Gastrocnemius medialis (tissue), 4 donors: ENCODE measurements at regions not wholly inside any gene's neighbourhood (a gene's known extent, or its start where the extent isn't known, plus 50 kb on each side); places are given as distances from the start of the nearest gene placed in this dataset.

ENCODE experiments used
- CTCF ChIP-seq, 5 experiments: fragments of 450-650 bp in 3 of 5; fragments of 200-600 bp in 2 of 5; sonication (generic) in 2 of 5; IDR thresholded peaks in 4 of 5; conservative IDR thresholded peaks in 1 of 5; 1 replicate in 4 of 5; 2 replicates in 1 of 5; pipeline ENCODE4 v1.5.1; 2016 to 2019; ENCODE audit warnings: antibody characterized with exemption in 5 of 5, mild to moderate bottlenecking in 3 of 5, moderate library complexity in 3 of 5
- POLR2A ChIP-seq, 2 donors: fragments of 450-650 bp; IDR thresholded peaks; one replicate each; pipeline ENCODE4 v1.6.1; 2017; ENCODE audit warnings: antibody characterized with exemption in 2 of 2, mild to moderate bottlenecking in 2 of 2, moderate library complexity in 2 of 2

GRCh38 chr5:89004379-89004778 is 121.4 kb upstream of the MEF2C start:
- no peak for TF ChIP-seq CTCF (IDR thresholded peaks at IDR 0.05 in 4 of 5, conservative IDR thresholded peaks at IDR 0.05 in 1 of 5)
- no peak for TF ChIP-seq POLR2A (IDR thresholded peaks at IDR 0.05)
